HG02571 (cell line): ENCODE measurements at regions not wholly inside any gene's neighbourhood (a gene's known extent, or its start where the extent isn't known, plus 50 kb on each side); places are given as distances from the start of the nearest gene placed in this dataset.
"Not testable (repeated sequence)": the region's sequence is repeated elsewhere in the genome, so short reads cannot be mapped to it uniquely, and the experiment has no call there.

Source experiments
- ATAC-seq: cut with Tn5 transposase; IDR thresholded peaks from one replicate; pipeline ENCODE4 v1.9.1; 2021; ENCODE audit warnings: mild to moderate bottlenecking, moderate library complexity; ENCODE audit not compliant: unreplicated experiment

DNA sequence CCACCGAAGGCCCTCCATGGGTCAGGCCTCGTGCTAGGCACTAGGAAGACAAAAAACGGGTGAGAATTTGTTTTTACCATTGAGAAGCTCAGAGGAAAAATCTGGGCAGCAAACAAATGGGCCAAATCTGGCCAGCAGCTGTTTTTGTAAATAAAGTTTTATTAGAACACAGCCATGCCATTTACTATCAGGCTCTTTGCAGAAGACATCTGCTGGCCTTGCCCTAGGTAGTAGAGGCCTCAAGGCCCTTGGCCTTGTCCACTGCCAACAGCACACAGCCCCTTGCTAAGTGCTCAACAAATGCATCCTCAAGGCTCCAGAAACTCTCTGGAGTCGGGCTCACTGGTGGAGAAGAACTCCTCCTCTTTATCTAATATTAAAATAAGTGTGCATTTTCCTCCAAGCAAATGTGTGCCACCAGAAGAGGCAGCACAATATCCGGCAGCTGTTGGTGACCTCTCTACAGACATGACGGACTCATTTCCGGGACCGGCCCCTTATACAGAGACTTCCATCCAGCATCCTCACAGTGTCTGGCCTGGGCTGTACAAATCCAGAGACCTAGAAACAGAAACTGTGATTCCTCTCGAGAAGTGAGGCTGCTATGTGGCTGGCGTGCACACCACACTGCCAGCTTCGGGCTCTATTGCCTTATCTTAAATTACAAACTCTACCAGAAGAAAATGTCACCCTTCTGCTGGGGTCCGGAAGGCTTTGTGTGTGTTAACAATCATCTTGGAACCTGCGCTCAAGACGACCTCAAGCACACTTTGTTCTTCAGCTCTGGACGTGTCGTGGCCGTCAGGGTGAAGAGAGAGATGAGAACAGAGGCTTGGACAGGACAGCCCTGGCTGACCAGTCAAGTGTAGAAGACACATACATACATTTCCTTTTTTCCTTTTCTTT, 203.9 kb downstream of the TOMM20 start:
- no peak for ATAC-seq

DNA sequence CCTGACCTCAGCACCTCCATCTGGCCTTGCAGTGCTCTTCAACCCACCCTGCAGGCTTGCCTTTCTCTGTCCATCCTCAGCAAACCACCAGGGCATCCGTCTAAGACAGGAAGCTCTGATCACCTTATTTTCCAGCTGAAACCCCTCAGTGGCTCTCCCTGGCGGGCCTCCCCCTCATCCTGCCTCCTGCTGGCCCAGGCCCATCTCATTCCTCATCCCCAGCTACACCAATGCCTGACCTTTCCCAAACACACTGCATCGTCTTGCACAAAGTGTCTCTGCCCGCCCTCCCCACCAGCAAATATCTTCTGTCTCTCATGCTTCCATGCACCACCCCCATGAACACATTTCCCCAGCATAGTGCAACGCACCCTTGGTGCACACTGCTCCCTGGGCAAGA, 205.0 kb downstream of the TOMM20 start:
- no peak for ATAC-seq

DNA sequence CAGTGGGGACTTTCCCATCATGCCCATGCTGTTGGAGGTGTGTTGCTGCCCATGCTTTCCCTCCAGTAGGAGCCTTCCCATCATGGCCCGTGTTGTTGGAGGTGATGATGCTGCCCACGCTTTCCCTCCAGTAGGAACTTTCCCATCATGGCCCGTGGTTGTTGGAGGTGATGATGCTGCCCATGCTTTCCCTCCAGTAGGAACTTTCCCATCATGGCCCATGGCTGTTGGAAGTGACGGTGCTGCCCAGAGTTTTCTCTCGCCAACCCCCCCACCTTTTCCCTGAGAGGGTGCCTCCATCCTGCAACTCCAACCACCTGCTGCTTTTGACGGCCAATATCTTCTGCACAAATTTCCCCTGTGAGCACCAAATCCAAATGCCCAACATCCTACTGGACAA, 205.7 kb downstream of the TOMM20 start:
- no peak for ATAC-seq

GRCh38 chr1:234921266-234922062, 207.2 kb downstream of the TOMM20 start:
- ATAC-seq, result no peak

DNA sequence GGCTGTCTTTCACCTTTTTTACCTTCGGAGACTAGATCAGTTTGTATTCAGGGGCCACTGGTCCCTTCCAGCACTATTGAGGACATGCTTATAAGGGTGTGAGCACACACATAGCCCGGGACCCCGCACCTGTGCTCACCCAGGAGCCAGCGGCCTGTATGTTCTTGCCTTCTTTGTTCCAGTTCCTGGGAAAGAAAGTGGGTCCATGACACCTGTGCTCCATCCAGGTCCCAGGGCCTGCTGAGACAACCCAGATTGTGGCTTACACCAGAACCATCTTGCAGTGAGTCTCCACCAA, 207.8 kb downstream of the TOMM20 start:
- no peak for ATAC-seq

DNA sequence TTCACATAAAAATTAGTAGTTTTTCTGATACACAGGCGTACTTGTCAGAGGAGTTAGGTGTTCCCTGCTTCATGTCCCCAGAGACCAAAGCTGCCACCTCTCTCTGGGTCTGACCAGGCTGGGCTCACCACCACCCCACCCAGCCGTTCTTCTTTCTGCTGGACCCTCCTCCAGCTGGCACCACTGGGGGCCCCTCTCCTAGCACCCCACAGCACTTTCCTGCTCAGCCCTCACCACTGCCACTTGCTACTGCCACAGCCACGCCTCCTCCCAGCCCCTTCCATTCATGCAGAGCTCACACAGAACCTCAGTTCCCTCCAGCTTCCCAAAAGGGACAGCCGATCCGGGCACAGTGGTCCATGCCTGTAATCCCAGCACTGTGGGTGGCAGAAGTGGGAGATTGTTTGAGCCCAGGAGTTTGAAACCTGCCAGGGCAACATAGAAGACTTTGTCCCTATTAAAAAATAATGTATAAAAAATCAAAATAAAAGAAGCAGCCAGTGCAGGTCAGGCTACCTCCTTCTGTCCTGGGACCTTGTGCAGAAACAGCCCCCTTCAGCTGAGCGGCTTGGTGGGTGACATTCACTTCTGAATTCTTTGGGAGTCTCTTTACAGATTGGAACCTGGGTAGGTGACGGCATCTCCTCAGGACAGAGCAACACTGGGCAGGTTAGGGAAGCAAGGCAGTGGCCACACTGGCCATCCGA, 208.3 kb downstream of the TOMM20 start:
- no peak for ATAC-seq

DNA sequence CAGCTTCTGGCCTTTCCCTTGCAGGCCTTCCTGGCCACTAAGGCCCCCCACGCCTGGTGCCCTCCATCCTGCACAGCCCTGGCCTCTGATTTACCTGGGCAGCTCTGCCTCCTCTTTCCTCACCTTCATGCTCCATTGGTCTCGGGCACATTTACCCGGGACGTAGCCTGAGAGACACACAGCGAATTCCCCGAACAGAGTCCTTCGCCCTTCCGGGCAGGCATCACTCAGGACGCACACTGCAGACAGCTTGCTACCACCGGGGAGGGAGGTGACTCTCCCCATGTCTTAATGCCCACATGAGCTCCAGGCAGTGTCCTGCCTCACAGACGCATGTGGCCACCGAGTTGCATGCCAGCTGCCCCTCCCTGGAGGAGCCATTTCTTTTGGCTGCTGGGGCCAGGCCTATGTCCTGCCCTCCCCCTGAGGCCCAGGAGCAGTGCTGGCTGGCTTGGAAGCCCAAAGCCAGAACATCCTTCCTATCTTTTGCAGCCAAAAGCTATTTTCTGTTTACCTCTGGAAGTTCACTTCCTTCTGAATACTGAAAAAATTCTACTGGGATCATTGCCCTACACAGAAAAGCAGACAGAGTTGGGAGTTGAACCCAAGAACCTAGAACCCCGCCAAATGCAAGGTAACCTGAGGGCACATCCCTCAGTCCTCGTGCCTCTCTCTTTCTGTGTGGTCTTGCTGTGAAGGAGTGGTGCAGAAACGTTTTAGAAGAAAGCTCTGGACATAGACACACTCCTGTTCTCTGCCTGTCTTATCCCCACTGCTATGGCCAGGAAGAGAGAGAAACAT, 209.5 kb downstream of the TOMM20 start:
- ATAC-seq, result no peak

DNA sequence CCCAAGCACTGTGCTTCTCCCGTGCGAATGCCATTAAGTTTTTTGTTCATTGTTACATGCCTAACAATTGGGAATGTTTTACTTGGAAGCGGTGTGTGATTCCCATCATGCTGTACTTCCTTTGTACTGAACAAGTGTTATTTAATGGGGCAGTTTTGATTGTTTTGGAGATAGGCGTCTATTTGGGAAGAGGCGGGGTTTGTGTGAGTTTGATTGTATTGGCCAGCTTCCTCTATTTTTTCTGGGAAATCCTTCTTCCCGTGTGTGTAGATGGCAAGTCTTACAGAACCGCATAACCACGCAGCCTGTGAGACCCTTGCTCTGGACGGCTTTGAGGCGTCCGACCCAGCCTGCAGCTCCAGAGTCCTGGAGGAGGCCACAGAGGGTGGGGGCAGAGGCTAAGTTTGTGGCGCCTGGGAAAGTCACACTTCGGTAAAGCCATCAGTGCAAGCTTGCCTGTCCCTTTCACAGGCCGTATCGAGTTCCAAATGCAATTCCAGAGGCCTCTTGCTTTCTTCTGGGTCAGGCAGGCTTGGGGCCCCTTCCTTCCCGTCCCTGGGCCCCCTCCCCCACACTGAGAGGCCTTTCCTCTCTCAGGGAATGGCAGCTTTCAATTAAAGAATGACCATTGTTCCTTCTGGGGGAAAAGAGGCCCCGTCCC, 210.3 kb downstream of the TOMM20 start:
- ATAC-seq, result no peak

- no peak for ATAC-seq
Observed at GRCh38 chr1:234917495-234918180, 211.0 kb downstream of the TOMM20 start.

- no peak for ATAC-seq
Observed at GRCh38 chr1:234916840-234917239, 211.8 kb downstream of the TOMM20 start.

DNA sequence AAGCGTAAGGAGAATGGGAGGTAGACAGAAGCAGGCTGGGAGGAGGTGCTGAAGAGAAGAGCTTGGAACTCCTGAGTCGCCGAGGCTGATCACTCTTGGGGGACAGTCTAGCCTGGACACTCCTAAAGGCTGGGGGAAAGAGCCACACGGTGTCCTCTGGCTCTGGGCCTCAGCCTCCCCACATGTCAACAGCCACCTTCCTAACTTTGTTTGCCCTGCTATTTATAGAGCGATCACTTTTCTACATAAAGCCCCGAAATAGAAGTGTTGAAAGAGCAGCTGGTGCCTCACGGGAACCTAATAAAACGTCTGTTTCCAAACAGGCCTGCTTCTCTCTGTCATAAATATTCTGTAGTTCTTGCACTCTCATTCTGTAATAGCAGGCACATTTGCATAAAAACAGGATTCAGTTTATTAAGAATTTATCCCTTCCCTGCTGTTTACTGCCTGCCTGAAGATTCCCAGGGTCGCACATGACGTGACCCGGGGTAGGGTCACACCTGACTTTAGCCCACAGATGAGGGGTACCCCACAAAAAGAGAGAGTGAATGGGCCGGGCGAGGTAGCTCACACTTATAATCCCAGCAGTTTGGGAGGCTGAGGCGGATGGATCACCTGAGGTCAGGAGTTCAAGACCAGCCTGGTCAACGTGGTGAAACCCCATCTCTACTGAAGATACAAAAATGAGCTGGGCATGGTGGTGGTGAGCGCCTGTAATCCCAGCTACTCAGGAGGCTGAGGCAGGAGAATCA, 212.5 kb downstream of the TOMM20 start:
- no peak for ATAC-seq

GRCh38 chr1:234914606-234915290, 213.9 kb downstream of the TOMM20 start:
- no peak for ATAC-seq

DNA sequence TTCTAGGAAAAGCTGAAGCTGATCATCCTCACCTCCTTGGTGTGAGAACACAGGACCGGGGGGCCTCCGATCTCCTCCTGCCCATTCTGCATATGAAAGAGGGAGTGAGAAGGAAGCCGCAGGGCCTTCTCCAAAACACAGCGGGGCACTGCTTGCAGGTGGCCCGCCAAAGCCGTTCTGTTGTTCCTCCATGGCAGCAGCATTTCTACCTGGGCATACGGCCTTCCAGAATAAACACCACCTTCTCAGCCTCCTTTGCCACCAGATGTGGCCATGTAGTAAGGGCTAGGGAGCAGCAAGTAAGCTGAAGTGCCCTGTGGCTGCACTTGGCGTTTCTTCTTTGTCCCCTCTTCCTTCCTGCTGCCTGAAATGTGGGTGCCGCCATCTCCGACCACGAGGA, 214.9 kb downstream of the TOMM20 start:
- no peak for ATAC-seq

DNA sequence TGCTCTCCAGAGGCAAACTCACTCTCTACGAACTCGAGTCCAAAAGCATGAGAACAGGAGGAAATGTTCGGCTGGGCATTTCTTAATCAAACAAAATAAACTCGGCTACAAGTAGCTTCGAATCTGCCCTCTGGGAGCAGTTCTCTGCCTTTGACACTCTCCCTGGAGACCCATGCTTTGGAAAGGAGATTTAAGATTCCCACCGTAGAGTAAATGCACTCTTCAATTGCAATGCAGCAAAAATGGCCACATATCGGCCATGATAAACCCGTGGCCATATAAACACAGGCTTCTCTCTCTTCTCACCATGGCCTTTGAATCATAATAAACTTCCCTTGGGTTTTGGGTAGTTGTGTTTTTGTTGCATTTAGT, 215.4 kb downstream of the TOMM20 start:
- ATAC-seq, result no peak

- ATAC-seq, result no peak
Observed at GRCh38 chr1:234912548-234913277, 215.9 kb downstream of the TOMM20 start.

DNA sequence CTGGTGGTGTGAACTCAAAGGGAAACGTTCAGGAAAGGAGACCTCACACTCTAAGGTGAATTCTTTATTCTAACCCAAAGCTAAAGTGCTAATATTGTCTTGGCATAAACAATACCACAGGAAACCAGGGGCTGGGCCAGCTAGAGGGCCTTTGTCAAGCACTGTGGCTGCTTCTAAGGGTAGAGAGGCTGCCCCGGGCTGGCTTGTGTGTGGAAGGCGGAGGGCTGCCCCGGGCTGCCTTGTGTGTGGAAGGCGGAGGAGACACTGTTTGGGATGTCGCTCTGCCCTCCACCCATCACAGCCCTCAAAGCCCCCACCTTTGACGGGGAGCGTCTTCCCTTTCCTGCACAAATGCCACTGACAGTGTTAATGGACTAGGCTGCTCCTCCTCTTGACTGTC, 216.8 kb downstream of the TOMM20 start:
- ATAC-seq, result no peak

GRCh38 chr1:234911136-234911535, 217.5 kb downstream of the TOMM20 start:
- not testable (repeated sequence) for ATAC-seq

DNA sequence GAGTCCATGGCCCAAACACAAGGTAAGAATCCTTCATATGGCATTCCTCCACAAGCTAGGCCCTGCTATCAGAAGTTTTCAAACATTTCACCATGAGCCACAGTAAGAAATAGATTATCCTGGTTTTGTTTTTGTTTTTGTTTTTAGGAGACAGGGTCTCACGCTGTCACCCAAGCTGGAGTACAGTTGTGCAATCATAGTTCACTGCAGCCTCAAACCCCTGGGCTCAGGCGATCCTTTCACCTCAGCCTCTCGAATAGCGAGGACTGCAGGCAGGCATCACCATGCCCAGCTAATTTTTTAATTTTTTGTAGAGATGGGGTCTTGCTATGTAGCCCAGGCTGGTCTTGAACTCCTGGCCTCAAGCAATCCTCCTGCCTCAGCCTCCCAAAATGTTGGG, 218.8 kb downstream of the TOMM20 start:
- no peak for ATAC-seq
